ENCODE measurements at regions not wholly inside any gene's neighbourhood (a gene's known extent, or its start where the extent isn't known, plus 50 kb on each side); places are given as distances from the start of the nearest gene placed in this dataset.
A peak's percentile ranks its signal among the peaks of the same experiment; 100 is the strongest.

- Histone ChIP-seq H3K4me1 (no peaks in the 10 kb centered on the region), H3K9me3 (no peaks in the 10 kb centered on the region), H3K27me3 (replicated peaks in 1 of 7) (peaks cover 0 to 22% (median 0%) of the 10 kb centered on the region in 7 donors), H3K27ac (no peak overlapping the region), H3K4me3 (no peak overlapping the region), H3K36me3 (no peaks in the 10 kb centered on the region)
- intact Hi-C loops (cut with DNase I; ENCODE audit: low total_unique reads): no loop called here
- no peak for TF ChIP-seq POLR2A (IDR thresholded peaks at IDR 0.05)
- no peak for TF ChIP-seq POLR2AphosphoS5 (IDR thresholded peaks at IDR 0.05)
- no peak for TF ChIP-seq CTCF (IDR thresholded peaks at IDR 0.05 in 8 of 11, conservative IDR thresholded peaks at IDR 0.05 in 3 of 11)
- 67 to 86% (median 71%) methylated on average over 8 of the region's 8 CpGs for WGBS, 5 donors
- DNase-seq: no peak
Measured at GRCh38 chr3:13215940-13216546, 142.8 kb upstream of the IQSEC1 start.

GRCh38 chr3:13214847-13215472 lies 141.7 kb upstream of the IQSEC1 start:
- Histone ChIP-seq H3K27ac (no peak overlapping the region), H3K9me3 (no peaks in the 10 kb centered on the region), H3K4me3 (no peak overlapping the region), H3K4me1 (no peaks in the 10 kb centered on the region), H3K36me3 (no peaks in the 10 kb centered on the region), H3K27me3 (replicated peaks in 1 of 7) (peaks cover 0 to 22% (median 0%) of the 10 kb centered on the region in 7 donors)
- peak; percentile 21 for DNase-seq
- no peak for TF ChIP-seq POLR2AphosphoS5 (IDR thresholded peaks at IDR 0.05)
- TF ChIP-seq POLR2A (IDR thresholded peaks at IDR 0.05): no peak
- no peak for TF ChIP-seq CTCF (IDR thresholded peaks at IDR 0.05 in 8 of 11, conservative IDR thresholded peaks at IDR 0.05 in 3 of 11)
- WGBS, 5 donors: 83 to 91% (median 88%) methylated on average over 9 to 15 of the region's 15 CpGs
- intact Hi-C loops (cut with DNase I; ENCODE audit: low total_unique reads): no loop called here

- H3K9me3 ChIP-seq: no peaks in the 10 kb centered on the region
- H3K27me3 ChIP-seq (replicated peaks in 1 of 7): peaks cover 0 to 22% (median 0%) of the 10 kb centered on the region in 7 donors
- 82 to 94% (median 86%) methylated on average over 20 to 26 of the region's 26 CpGs for WGBS, 5 donors
- no peak overlapping the region for H3K4me3 ChIP-seq
- intact Hi-C loops (cut with DNase I; ENCODE audit: low total_unique reads): no loop called here
- TF ChIP-seq POLR2AphosphoS5 (IDR thresholded peaks at IDR 0.05): no peak
- TF ChIP-seq CTCF (IDR thresholded peaks at IDR 0.05 in 8 of 11, conservative IDR thresholded peaks at IDR 0.05 in 3 of 11): no peak
- no peak for TF ChIP-seq POLR2A (IDR thresholded peaks at IDR 0.05)
- peak; percentile 51 for DNase-seq
- no peak overlapping the region for H3K27ac ChIP-seq
- no peaks in the 10 kb centered on the region for H3K4me1 ChIP-seq
- no peaks in the 10 kb centered on the region for H3K36me3 ChIP-seq
Measured at GRCh38 chr3:13213911-13214846, 140.9 kb upstream of the IQSEC1 start.

- no peaks in the 10 kb centered on the region for H3K4me1 ChIP-seq
- intact Hi-C loops (cut with DNase I; ENCODE audit: low total_unique reads): no loop called here
- WGBS, 5 donors: 87 to 94% (median 88%) methylated on average over 3 of the region's 3 CpGs
- no peaks in the 10 kb centered on the region for H3K36me3 ChIP-seq
- H3K4me3 ChIP-seq: no peak overlapping the region
- no peak for TF ChIP-seq POLR2A (IDR thresholded peaks at IDR 0.05)
- TF ChIP-seq CTCF (IDR thresholded peaks at IDR 0.05 in 8 of 11, conservative IDR thresholded peaks at IDR 0.05 in 3 of 11): no peak
- TF ChIP-seq POLR2AphosphoS5 (IDR thresholded peaks at IDR 0.05): no peak
- H3K27ac ChIP-seq: no peak overlapping the region
- no peak for DNase-seq
- H3K27me3 ChIP-seq (replicated peaks in 1 of 7): peaks cover 0 to 27% (median 0%) of the 10 kb centered on the region in 7 donors
- H3K9me3 ChIP-seq: no peaks in the 10 kb centered on the region
Measured at GRCh38 chr3:13213490-13213889, 140.3 kb upstream of the IQSEC1 start.

Measured in spleen (tissue), 11 donors.